ENCODE measurements at regions not wholly inside any gene's neighbourhood (a gene's known extent, or its start where the extent isn't known, plus 50 kb on each side); places are given as distances from the start of the nearest gene placed in this dataset.

DNA sequence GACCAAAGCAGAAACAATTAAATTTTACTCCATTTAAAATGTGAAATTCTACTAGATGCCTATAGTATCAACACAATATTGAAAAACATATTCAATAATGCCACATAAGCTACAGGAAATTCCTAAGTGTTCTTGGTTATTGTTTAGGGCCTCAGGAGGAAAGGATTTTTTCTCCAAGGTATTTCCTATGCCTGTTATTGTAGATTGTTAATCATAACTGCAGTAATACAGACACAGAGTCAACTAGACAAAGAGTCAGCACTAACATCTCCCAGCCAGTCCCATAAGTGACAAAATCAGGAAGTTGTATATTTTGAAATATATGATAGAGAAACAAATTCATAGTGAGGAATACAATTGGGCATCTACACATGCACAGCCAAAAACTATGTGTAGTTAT lies 782.7 kb upstream of the KIF2B start:
- TF ChIP-seq POLR2AphosphoS5 (IDR thresholded peaks at IDR 0.05; ENCODE audit: low read depth, low read length) (no peak), JUN (CRISPR knock-in tag; IDR thresholded peaks at IDR 0.05) (no peak), ZNF563 (CRISPR knock-in tag; IDR thresholded peaks at IDR 0.05) (no peak), ZEB1 (IDR thresholded peaks at IDR 0.05; ENCODE audit: insufficient replicate concordance, low read depth) (no peak), JARID2 (CRISPR knock-in tag; IDR thresholded peaks at IDR 0.05; ENCODE audit: insufficient replicate concordance) (no peak)

Data from HepG2 (cell line).